ENCODE measurements at regions not wholly inside any gene's neighbourhood (a gene's known extent, or its start where the extent isn't known, plus 50 kb on each side); places are given as distances from the start of the nearest gene placed in this dataset.
A peak's percentile ranks its signal among the peaks of the same experiment; 100 is the strongest.

GRCh38 chr1:2855206-2856065 lies 53.9 kb upstream of the TTC34 start:
- Histone ChIP-seq H3K4me1 (no peaks in the 10 kb centered on the region), H3K79me2 (ENCODE audit: low read depth) (no peaks in the 10 kb centered on the region), H3K9ac (no peak overlapping the region), H2AFZ (replicated peaks) (no peak overlapping the region), H3K27ac (no peak overlapping the region), H3K4me2 (no peak overlapping the region), H3K4me3 (no peak overlapping the region), H3K9me3 (ENCODE audit: low read depth) (peaks cover 5% of the 10 kb centered on the region), H4K20me1 (ENCODE audit: low read depth) (no peaks in the 10 kb centered on the region), H3K27me3 (no peaks in the 10 kb centered on the region), H3K36me3 (no peaks in the 10 kb centered on the region), H3F3A (ENCODE audit: low read depth) (no peaks in the 10 kb centered on the region)
- Mint-ChIP-seq H3K4me1 (peaks cover 18% of the 10 kb centered on the region), H3K4me3 (no peak overlapping the region), H3K36me3 (no peaks in the 10 kb centered on the region), H3K27ac (peak overlapping the region; percentile 39), H3K27me3 (ENCODE audit: insufficient read depth, low read depth) (peaks cover 17% of the 10 kb centered on the region), H3K9me3 (peaks cover 3% of the 10 kb centered on the region)
- no peak for DNase-seq (ENCODE audit: low spot score)
- TF ChIP-seq EZH2 (IDR thresholded peaks at IDR 0.05) (no peak), EZH2phosphoT487 (IDR thresholded peaks at IDR 0.05) (no peak), CTCF (IDR thresholded peaks at IDR 0.05) (no peak)

DNA sequence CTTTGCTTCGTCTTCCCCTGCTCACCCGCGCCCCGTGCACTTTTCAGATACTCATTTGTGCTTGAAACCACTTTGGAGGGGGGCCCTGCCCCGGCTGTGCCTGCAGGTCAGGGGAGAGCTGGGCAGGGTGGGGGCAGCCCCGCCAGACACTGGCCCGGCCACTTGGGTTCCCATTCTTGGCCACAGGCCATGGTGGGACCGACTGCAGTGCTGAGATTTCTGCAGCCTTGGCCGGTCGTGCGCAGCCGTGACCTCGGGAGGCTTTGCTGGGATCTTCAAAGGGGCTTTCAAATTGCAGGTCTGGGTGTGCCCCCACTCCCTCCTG lies 54.5 kb upstream of the TTC34 start:
- Mint-ChIP-seq H3K36me3 (no peaks in the 10 kb centered on the region), H3K4me1 (peaks cover 18% of the 10 kb centered on the region), H3K27ac (no peak overlapping the region), H3K4me3 (no peak overlapping the region), H3K9me3 (peaks cover 3% of the 10 kb centered on the region), H3K27me3 (ENCODE audit: insufficient read depth, low read depth) (peaks cover 17% of the 10 kb centered on the region)
- H3K27me3 ChIP-seq = no peaks in the 10 kb centered on the region
- no peaks in the 10 kb centered on the region for H3K79me2 ChIP-seq (ENCODE audit: low read depth)
- H3K4me3 ChIP-seq = no peak overlapping the region
- H3K4me2 ChIP-seq = no peak overlapping the region
- no peaks in the 10 kb centered on the region for H3K36me3 ChIP-seq
- H4K20me1 ChIP-seq (ENCODE audit: low read depth) = no peaks in the 10 kb centered on the region
- no peak overlapping the region for H2AFZ ChIP-seq (replicated peaks)
- no peak for DNase-seq (ENCODE audit: low spot score)
- peaks cover 5% of the 10 kb centered on the region for H3K9me3 ChIP-seq (ENCODE audit: low read depth)
- H3K9ac ChIP-seq = no peak overlapping the region
- no peak for TF ChIP-seq CTCF (IDR thresholded peaks at IDR 0.05)
- no peak for TF ChIP-seq EZH2 (IDR thresholded peaks at IDR 0.05)
- TF ChIP-seq EZH2phosphoT487 (IDR thresholded peaks at IDR 0.05) = no peak
- no peaks in the 10 kb centered on the region for H3F3A ChIP-seq (ENCODE audit: low read depth)
- no peak overlapping the region for H3K27ac ChIP-seq
- no peaks in the 10 kb centered on the region for H3K4me1 ChIP-seq

DNA sequence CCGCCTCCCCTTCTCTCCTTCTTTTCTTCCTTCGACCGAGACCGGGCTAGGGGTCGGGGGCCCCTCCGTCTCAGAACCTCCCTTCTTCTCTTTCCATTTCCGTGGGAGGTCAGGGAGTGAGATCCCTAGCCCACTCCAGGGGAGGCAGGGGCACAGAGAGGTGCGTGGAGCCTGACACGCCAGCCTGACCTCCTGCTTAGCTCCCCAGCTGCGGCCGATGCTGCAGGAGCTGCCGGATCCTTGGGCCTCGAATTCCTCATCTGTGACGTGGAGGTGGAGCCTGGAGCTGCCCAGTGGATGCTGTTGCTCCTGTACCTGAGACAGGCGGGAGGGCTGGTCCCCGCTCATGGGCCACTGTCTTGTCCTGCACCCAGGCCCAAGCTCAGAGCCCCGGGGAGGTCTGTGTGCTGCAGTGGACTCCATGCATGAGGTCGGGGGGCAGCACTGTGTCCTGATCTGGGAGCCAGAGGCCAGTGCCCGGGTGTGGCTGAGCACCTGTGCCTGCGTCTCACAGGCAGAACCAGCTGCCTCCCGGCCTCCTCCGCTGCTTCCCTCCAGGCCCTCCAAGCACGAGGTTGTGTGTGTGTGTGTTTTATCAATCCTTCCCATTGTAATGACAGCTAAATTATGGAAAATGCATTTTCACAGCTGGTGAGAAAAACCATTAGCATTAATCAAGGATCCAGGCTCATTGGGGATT lies 55.3 kb upstream of the TTC34 start:
- H3K4me2 ChIP-seq = no peak overlapping the region
- Mint-ChIP-seq H3K4me1 (peaks cover 18% of the 10 kb centered on the region), H3K27ac (peak overlapping the region; percentile 74), H3K36me3 (no peaks in the 10 kb centered on the region), H3K4me3 (peak overlapping the region; percentile 50), H3K9me3 (peaks cover 3% of the 10 kb centered on the region), H3K27me3 (ENCODE audit: insufficient read depth, low read depth) (peaks cover 15% of the 10 kb centered on the region)
- H3K9ac ChIP-seq = no peak overlapping the region
- H3K9me3 ChIP-seq (ENCODE audit: low read depth) = peaks cover 5% of the 10 kb centered on the region
- H3K36me3 ChIP-seq = no peaks in the 10 kb centered on the region
- no peak for TF ChIP-seq CTCF (IDR thresholded peaks at IDR 0.05)
- TF ChIP-seq EZH2 (IDR thresholded peaks at IDR 0.05) = no peak
- no peak for TF ChIP-seq EZH2phosphoT487 (IDR thresholded peaks at IDR 0.05)
- H3K4me1 ChIP-seq = no peaks in the 10 kb centered on the region
- no peak overlapping the region for H3K27ac ChIP-seq
- H3F3A ChIP-seq (ENCODE audit: low read depth) = no peaks in the 10 kb centered on the region
- no peaks in the 10 kb centered on the region for H3K79me2 ChIP-seq (ENCODE audit: low read depth)
- no peaks in the 10 kb centered on the region for H3K27me3 ChIP-seq
- H4K20me1 ChIP-seq (ENCODE audit: low read depth) = no peaks in the 10 kb centered on the region
- DNase-seq (ENCODE audit: low spot score) = no peak
- H3K4me3 ChIP-seq = no peak overlapping the region
- no peak overlapping the region for H2AFZ ChIP-seq (replicated peaks)
